Stimulated activated CD4-positive, alpha-beta T cell treated with anti-CD3 and anti-CD28 coated beads, Interleukin-2, amount 100 ng/mL, for 48 hours (primary cell): ENCODE measurements at regions not wholly inside any gene's neighbourhood (a gene's known extent, or its start where the extent isn't known, plus 50 kb on each side); places are given as distances from the start of the nearest gene placed in this dataset.
"Not testable (repeated sequence)": the region's sequence is repeated elsewhere in the genome, so short reads cannot be mapped to it uniquely, and the experiment has no call there.

Source experiments
- DNase-seq, 2 donors: peaks; one replicate each; pipeline ENCODE4 v3.0.0-alpha.2; 2020

DNA sequence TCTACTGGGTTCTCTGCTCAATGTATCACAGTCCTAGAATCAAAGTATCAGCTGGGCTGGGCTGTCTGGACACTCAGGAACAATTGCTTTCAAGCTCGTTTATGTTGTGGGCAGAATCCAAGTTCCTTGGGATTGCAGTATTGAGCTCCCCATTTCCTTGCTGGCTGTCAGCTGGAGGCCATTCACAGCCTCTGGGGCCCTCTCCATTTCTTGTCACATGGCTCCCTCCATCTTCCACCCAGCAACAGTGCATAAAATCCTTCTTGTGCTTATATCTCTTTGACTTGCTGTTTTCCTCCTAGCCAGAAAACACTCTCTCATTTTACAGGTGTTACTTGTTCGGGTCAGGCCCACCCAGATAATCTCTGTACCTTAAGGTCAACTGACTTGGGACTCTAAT lies 363.5 kb downstream of the IGSF11 start:
- DNase-seq, result no peak

GRCh38 chr3:118675305-118675704 lies 359.3 kb downstream of the IGSF11 start:
- DNase-seq, result no peak

DNA sequence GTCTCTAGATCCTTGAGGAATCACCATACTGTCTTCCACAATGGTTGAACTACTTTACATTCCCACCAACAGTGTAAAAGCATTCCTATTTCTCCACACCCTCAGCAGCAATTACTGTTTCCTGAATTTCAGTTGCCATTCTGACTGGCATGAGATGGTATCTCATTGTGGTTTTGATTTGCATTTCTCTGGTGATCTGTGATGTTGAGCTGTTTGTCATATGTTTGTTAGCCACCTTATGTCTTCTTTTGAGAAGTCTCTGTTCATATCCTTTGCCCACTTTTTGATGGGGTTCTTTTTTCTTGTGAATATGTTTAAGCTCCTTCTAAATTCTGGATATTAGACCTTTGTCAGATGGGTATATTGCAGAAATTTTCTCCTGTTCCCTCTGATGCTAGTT lies 356.0 kb downstream of the IGSF11 start:
- DNase-seq, result not testable (repeated sequence)

GRCh38 chr3:118682921-118683320 lies 351.7 kb downstream of the IGSF11 start:
- DNase-seq, result no peak

- DNase-seq, result no peak
Observed at GRCh38 chr3:118683636-118684035, 351.0 kb downstream of the IGSF11 start.

DNA sequence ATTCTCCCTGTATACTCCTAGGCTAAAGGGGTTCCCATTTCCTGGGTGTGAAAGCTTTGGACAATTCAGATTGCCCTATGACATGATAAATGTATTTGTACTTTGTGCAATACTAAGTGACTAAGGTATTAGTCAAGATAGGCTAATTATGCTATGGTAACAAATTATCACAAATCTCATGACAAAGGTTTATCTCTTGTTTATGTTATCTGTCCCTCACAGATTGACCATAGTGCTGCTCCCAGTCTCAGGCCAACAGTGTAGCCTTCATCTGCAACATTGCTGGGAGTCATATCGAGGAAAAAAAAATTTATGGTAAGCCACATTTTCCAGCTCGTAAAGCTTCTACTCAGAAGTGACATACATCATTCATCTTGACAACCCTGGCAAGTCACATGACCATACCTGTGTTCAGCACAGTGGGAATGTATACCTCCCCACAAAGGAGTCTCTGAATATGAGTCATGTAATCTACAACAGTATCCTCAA lies 346.2 kb downstream of the IGSF11 start:
- no peak for DNase-seq

- no peak for DNase-seq
Observed at GRCh38 chr3:118692416-118692815, 342.2 kb downstream of the IGSF11 start.

GRCh38 chr3:118705487-118706219 lies 329.0 kb downstream of the IGSF11 start:
- DNase-seq, result no peak

DNA sequence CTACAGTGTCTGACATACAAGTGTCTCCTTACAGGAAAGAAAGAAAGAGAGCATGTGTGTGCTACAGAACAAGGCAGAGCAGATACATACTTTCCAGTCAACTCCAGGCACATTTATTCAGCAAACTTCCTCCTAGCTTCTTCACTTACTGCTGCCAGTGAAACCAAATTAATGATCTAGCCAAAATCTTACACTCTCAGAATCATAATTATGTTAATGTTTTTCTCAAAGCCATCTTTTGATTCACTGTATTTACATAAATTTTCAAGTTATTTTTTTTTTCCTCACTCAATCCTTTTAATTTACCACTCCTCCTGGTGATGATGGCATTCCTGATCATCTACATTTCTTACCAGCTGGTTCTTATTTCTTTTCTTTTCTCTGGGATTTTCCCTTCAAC lies 326.7 kb downstream of the IGSF11 start:
- DNase-seq, result no peak

- DNase-seq, result no peak
Observed at GRCh38 chr3:118710532-118710931, 324.1 kb downstream of the IGSF11 start.

DNA sequence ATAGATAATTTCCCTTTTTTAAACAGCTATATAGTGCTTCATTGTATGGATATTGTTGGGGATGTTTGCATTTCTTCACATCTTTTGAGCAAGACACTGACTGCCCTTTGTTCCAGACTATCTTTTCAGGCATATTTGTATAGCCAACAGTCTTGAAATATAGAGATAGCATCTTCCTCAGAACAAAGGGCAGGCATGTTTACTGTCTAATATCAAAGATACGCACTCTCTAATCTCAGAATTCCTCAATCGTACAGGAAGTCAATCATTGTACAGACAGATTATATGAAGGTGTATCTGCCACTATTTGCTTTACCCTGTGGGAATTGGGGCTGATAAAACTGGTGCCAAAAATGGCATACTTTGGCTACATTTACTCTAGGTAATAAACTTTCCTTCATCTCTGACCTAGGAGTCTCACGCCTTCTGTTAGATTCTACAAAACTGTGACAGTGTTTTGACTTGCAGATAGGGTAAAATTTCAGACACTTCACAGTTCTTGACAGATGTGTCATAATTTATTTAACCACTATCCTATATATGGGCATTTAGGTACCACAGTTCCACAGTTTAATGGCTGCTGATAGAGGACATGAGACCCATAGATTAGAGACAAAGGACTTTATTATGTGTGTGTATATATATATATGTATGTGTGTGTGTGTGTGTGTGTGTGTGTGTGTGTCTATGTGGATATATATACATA lies 321.0 kb downstream of the IGSF11 start:
- no peak for DNase-seq

- no peak for DNase-seq
Observed at GRCh38 chr3:118714800-118715199, 319.8 kb downstream of the IGSF11 start.

GRCh38 chr3:118729546-118729945 lies 305.1 kb downstream of the IGSF11 start:
- no peak for DNase-seq

DNA sequence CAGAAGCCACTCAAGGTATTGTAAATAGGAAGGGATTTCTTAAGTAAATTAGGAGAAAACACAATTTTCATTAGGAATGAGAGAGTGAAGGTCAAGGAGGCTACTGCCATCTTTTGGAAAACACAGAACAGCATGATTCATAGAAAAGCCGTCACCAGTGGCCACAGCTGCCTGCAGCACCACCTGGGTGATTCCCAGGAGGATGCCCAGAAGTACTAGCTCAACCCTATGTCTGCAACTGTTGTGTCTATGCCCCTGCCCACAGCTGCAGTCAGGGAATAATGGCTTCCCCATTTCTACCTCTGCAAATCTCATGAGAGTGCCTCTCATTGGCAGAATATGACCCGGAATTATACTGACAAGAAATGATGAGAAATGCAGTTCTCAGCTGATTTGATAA lies 300.0 kb downstream of the IGSF11 start:
- DNase-seq, result no peak

DNA sequence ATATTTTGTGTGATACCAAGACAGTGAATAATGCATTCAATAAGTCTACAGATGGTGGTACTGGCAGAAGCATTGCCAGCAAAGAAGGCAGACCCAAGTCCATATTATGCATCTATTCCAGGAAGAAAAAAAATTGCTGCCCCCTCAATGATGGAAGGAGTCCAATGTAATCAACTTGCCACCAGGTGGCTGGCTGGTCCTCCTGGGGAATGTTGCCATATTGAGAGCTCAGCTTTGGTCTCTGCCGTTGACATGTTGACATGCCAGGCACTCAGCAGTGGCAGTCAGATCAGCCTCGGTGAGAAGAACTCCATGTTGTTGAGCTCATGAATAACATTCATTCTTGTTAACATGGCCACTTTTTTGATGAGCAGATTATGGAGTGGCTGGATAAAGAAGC lies 298.5 kb downstream of the IGSF11 start:
- no peak for DNase-seq

DNA sequence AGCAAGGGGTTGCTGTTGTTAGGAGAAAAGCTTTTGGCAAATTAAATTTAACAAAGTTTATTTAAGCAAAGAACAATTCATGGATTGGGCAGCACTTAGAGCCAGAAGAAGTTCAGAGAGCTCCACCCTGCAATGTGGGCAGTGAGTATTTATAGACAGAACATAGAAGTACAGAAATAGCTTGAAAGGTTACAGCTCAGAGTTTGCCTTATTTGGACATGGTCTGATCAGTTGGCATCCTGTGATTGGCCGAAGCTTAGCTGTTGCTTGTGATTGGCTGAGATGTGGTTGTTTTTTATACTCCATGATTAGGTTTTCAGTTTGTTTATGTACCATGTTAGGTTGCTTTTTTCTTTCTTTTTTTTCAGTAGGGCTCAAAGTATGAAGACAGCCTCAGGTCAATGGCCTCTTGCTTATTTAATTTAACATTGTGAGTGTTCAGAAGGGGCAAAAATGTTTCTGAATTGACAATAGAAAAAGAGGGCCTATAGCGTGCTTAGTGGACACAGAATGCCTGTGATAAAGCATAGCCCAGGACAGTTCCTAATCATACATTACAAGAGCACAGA lies 293.8 kb downstream of the IGSF11 start:
- no peak for DNase-seq

DNA sequence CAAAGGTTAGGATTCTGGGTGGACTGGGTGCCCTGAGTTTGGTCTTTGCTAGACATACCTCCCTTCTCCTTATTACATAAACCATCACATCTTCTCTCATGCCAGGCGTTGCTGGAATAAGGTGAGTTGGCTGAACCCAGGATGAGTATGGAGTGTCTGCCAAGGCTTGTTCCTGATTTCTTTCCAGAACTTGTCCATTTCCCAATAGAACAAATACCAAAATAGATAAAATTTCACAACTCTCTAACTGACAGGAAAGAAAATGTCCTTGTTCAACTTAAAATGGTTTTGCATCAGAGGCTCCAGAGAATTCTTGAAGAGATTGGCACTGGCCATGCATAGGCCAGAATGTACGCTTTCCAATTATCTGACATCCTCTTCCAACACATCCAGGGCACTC lies 291.9 kb downstream of the IGSF11 start:
- no peak for DNase-seq

- no peak for DNase-seq
Observed at GRCh38 chr3:118744186-118744585, 290.5 kb downstream of the IGSF11 start.

DNA sequence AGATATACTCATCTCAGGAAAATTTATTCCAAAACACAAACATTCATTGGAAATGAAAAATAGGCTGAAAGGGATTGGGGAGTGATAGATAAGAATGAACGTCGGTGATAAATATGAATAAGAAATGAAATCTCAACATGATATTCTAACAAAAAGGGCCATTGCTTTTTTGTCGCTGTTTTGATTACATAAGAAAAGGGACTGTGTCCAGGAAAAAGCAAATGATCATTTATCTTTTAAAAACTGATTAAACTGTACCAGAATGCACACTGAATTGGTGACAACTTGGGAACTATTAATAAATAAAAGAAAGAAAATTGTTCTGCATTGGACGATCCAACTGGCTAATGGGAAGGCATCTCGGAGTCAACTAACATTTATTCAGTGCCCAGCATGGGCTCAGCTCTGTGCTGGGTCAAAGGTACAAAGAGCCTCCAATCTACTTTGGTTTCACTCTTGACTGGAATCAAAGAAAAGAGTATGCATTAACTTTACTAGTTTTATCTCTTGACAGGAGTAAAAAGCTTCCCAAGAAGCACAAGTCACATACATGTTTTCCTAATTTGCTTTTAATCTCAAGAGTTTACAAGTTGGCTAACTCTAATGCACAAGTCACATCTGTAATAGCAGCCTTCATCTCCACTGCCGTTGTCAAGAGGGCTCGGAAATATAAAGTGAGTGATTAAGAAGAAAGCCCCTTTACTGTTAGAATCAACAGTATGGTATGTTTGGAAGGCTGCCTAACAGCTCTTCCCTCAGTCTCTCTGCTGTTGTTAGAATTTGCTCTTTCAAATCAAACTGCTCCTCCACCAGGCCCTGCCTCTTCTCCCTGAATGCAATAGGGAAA lies 280.0 kb downstream of the IGSF11 start:
- no peak for DNase-seq

GRCh38 chr3:118755253-118755801 lies 279.3 kb downstream of the IGSF11 start:
- no peak for DNase-seq

DNA sequence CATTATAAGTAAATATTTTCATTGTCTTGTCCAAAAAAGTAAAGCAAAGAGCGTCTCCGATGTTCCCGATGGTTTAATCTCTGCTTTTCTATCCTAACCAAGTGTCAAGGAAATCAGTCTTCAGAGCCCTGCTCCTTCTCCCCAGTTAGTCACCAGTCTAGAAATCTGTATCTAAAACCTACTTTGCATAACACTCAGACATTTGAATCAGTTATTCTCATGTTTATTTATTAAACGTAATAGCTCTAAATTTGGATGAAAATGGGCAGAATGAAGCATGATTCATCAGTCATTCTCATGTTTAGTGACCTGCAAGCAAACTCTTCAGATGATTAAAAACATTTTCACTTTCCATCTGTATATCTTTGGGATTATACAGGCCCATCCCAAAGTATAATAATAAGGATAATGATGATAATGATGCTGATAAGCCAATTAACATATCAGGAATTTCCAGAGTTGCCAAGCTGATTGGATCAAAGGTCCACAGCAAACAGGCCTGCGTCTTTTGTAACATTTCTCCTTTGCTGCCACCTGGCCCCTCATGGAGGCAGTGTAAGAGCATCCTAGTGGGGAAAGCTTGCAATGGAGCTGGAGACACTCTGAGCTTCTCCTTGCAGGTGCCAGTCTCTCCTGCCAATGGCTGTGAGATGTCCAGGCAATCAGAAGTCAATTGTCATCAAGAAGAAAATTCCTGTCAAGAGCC lies 273.9 kb downstream of the IGSF11 start:
- no peak for DNase-seq

- no peak for DNase-seq
Observed at GRCh38 chr3:118761291-118761606, 273.4 kb downstream of the IGSF11 start.
